OCI-LY1 (cell line): ENCODE measurements at regions not wholly inside any gene's neighbourhood (a gene's known extent, or its start where the extent isn't known, plus 50 kb on each side); places are given as distances from the start of the nearest gene placed in this dataset.

Experiments
- H2AFZ ChIP-seq: fragments of 200-600 bp; sonication (generic), shearing (Covaris generic); 2 replicates; pipeline ENCODE4 v1.6.0; 2014; ENCODE audit warnings: antibody characterized with exemption, mild to moderate bottlenecking, low read length
- H3F3A ChIP-seq: fragments of 200-600 bp; sonication (generic), shearing (Covaris generic); 2 replicates; pipeline ENCODE4 v1.6.0; 2014; ENCODE audit warnings: mild to moderate bottlenecking, antibody characterized with exemption, low read length, moderate library complexity; ENCODE audit not compliant: insufficient read depth
- H3K27ac ChIP-seq: fragments of 200-600 bp; sonication (generic); 2 replicates; pipeline ENCODE4 v1.5.1; 2014; ENCODE audit warnings: low read length, mixed run types, mild to moderate bottlenecking, low read depth; ENCODE audit not compliant: poor library complexity, severe bottlenecking
- H3K27me3 ChIP-seq: fragments of 200-600 bp; sonication (generic); 2 replicates; pipeline ENCODE4 v1.6.0; 2014; ENCODE audit warnings: antibody characterized with exemption, mild to moderate bottlenecking, low read length, moderate library complexity; ENCODE audit not compliant: insufficient read depth
- H3K36me3 ChIP-seq: fragments of 200-600 bp; sonication (generic); 2 replicates; pipeline ENCODE4 v1.6.1; 2014; ENCODE audit warnings: mild to moderate bottlenecking, antibody characterized with exemption, low read length, moderate library complexity, mixed read lengths; ENCODE audit not compliant: insufficient read depth
- H3K4me1 ChIP-seq: fragments of 200-600 bp; sonication (generic); 2 replicates; pipeline ENCODE4 v1.5.1; 2014; ENCODE audit warnings: mild to moderate bottlenecking, low read length, moderate library complexity; ENCODE audit not compliant: insufficient read depth, severe bottlenecking
- H3K4me2 ChIP-seq: fragments of 200-600 bp; sonication (generic), shearing (Covaris generic); 2 replicates; pipeline ENCODE4 v1.6.1; 2014; ENCODE audit warnings: low read length
- H3K4me3 ChIP-seq: fragments of 200-600 bp; sonication (generic); 2 replicates; pipeline ENCODE4 v1.5.1; 2014; ENCODE audit warnings: low read length, low read depth, mild to moderate bottlenecking, mixed read lengths; ENCODE audit not compliant: poor library complexity, severe bottlenecking
- H3K79me2 ChIP-seq: fragments of 200-600 bp; shearing (Covaris generic); 2 replicates; pipeline ENCODE4 v1.6.1; 2016; ENCODE audit warnings: mixed run types, low read length, mixed read lengths; ENCODE audit not compliant: insufficient read depth
- H3K9ac ChIP-seq: fragments of 200-600 bp; sonication (generic), shearing (Covaris generic); 2 replicates; pipeline ENCODE4 v1.6.1; 2014; ENCODE audit warnings: mild to moderate bottlenecking, low read length, mixed read lengths
- H3K9me2 ChIP-seq: fragments of 200-600 bp; sonication (generic), shearing (Covaris generic); 2 replicates; pipeline ENCODE4 v1.6.1; 2014; ENCODE audit warnings: low read depth, mild to moderate bottlenecking, low read length, mixed read lengths
- H3K9me3 ChIP-seq: fragments of 200-600 bp; shearing (Covaris generic); 2 replicates; pipeline ENCODE4 v1.6.1; 2014; ENCODE audit warnings: low read length, mixed read lengths
- H4K20me1 ChIP-seq: fragments of 200-600 bp; sonication (generic), shearing (Covaris generic); 2 replicates; pipeline ENCODE4 v1.6.0; 2016; ENCODE audit warnings: mild to moderate bottlenecking, low read length; ENCODE audit not compliant: insufficient read depth
- EZH2 ChIP-seq: fragments of 200-600 bp; sonication (generic), shearing (Covaris generic); IDR thresholded peaks from 2 replicates; pipeline ENCODE4 v1.8.0; 2017; ENCODE audit warnings: borderline replicate concordance, mixed run types, mild to moderate bottlenecking, antibody characterized with exemption, low read length, moderate library complexity, mixed read lengths
- TF ChIP-seq, protein P1 (sequence below): fragments of 200-600 bp; sonication (generic), shearing (Covaris generic); IDR thresholded peaks from 2 replicates; pipeline ENCODE4 v1.5.1; 2017; ENCODE audit warnings: mild to moderate bottlenecking, antibody characterized with exemption, low read length, moderate library complexity, mixed read lengths

DNA sequence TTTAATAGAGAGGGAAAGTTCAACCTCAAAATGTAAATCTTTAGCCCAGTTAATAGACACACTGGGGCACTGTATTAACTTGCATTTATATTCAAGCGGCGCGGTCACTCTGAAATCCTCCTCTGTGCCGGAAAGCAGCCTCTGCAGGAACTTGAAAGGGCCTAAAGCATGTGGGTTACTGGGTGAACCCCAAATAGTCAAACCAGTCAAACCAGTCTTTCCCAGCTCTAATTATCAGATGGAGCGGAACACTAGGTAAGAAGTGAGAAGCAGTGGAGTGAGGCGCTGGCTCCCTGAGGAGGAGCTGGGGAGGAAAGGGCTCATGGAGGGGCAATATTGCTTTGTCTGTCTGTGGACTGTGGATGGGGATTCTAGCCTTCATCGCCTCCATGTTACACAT lies 531.3 kb downstream of the QKI start:
- Histone ChIP-seq H3K4me3 (no peak overlapping the region), H3K4me2 (no peak overlapping the region), H3K79me2 (no peaks in the 10 kb centered on the region), H3K4me1 (no peaks in the 10 kb centered on the region), H3K9me3 (no peaks in the 10 kb centered on the region), H2AFZ (no peak overlapping the region), H3K36me3 (no peaks in the 10 kb centered on the region), H3F3A (no peaks in the 10 kb centered on the region), H3K9ac (no peak overlapping the region), H3K27me3 (no peaks in the 10 kb centered on the region; the same call in 1 of the 2 replicates), H4K20me1 (no peaks in the 10 kb centered on the region), H3K9me2 (no peaks in the 10 kb centered on the region), H3K27ac (no peak overlapping the region)
- TF ChIP-seq EZH2, result no peak
- TF ChIP-seq, protein P1, sequence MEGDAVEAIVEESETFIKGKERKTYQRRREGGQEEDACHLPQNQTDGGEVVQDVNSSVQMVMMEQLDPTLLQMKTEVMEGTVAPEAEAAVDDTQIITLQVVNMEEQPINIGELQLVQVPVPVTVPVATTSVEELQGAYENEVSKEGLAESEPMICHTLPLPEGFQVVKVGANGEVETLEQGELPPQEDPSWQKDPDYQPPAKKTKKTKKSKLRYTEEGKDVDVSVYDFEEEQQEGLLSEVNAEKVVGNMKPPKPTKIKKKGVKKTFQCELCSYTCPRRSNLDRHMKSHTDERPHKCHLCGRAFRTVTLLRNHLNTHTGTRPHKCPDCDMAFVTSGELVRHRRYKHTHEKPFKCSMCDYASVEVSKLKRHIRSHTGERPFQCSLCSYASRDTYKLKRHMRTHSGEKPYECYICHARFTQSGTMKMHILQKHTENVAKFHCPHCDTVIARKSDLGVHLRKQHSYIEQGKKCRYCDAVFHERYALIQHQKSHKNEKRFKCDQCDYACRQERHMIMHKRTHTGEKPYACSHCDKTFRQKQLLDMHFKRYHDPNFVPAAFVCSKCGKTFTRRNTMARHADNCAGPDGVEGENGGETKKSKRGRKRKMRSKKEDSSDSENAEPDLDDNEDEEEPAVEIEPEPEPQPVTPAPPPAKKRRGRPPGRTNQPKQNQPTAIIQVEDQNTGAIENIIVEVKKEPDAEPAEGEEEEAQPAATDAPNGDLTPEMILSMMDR, result no peak

DNA sequence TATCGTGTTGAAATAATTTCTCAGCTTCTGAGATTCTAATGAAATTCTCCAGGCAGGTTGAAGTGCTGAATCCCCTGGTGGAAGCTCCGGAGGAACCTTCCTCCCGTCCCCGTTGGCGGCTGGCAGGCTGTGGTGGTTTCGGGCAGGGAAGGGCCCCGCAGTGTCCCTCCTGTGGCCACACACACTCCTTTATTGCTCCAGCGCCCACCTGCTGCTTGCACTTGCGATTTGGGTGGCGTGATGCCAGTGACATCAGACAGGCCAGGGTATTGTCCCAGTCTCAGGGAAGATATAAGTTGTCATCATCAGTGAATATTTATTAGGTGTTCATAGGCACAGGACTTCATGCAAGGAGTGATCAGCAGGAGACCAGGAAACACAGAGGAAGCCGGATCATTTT lies 530.4 kb downstream of the QKI start:
- no peak for TF ChIP-seq EZH2
- TF ChIP-seq, protein P1, result no peak
- H2AFZ ChIP-seq, result no peak overlapping the region
- no peak overlapping the region for H3K27ac ChIP-seq
- H3K79me2 ChIP-seq, result no peaks in the 10 kb centered on the region
- H3K36me3 ChIP-seq, result no peaks in the 10 kb centered on the region
- H3K4me1 ChIP-seq, result no peaks in the 10 kb centered on the region
- H3K9me2 ChIP-seq, result no peaks in the 10 kb centered on the region
- no peak overlapping the region for H3K4me3 ChIP-seq
- H3K9me3 ChIP-seq, result no peaks in the 10 kb centered on the region
- no peak overlapping the region for H3K9ac ChIP-seq
- no peak overlapping the region for H3K4me2 ChIP-seq
- no peaks in the 10 kb centered on the region for H4K20me1 ChIP-seq
- no peaks in the 10 kb centered on the region; the same call in 1 of the 2 replicates for H3K27me3 ChIP-seq
- no peaks in the 10 kb centered on the region for H3F3A ChIP-seq

DNA sequence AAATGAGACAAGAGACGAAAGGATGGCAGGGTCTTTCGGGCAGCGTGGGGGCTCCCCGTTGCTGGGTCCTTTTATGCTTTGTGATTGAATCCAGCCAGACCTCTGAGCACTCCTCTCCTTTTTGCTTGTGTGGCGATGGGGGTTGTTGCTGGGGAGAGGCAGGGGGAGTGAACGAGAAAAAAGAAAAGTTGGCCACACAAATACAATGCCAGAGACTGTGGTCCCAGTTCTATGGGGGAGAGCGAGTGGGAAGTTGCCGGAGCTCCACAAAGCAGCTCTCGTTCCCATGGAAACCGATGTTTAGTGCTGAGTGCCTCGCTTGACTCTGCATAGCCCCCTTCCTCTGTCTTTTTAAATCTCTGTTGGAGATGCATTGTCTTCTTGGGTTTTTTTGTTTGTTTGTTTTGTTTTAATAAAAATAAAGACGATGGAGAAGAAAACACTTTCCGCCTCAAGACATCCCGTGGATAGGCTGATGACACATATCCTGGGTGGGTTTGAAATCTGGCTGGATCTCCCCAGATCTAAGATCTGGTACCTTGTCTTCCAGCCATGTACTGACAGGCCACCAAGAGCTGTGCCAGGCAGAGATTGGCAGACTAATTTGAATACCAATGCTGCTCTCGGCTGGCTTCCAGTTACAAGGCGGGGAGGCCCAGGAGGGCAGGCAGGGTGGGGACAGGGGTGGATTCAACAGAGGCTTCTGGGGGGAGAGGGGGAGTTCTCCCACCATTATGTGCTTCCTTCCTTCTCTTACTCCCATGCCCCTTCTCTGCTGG lies 529.3 kb downstream of the QKI start:
- Histone ChIP-seq H3K9me3 (no peaks in the 10 kb centered on the region), H3K4me2 (no peak overlapping the region), H3K27ac (no peak overlapping the region), H4K20me1 (no peaks in the 10 kb centered on the region), H3F3A (no peaks in the 10 kb centered on the region), H3K36me3 (no peaks in the 10 kb centered on the region), H3K4me3 (no peak overlapping the region), H3K4me1 (no peaks in the 10 kb centered on the region), H3K27me3 (no peaks in the 10 kb centered on the region; the same call in 1 of the 2 replicates), H2AFZ (no peak overlapping the region), H3K79me2 (no peaks in the 10 kb centered on the region), H3K9ac (no peak overlapping the region), H3K9me2 (no peaks in the 10 kb centered on the region)
- TF ChIP-seq, protein P1, result no peak
- no peak for TF ChIP-seq EZH2
